Embryonic facial prominence (tissue), 1 donor: ENCODE measurements at regions not wholly inside any gene's neighbourhood (a gene's known extent, or its start where the extent isn't known, plus 50 kb on each side); places are given as distances from the start of the nearest gene placed in this dataset.
"Not testable (repeated sequence)": the region's sequence is repeated elsewhere in the genome, so short reads cannot be mapped to it uniquely, and the experiment has no call there.

ENCODE experiments used
- DNase-seq: peaks from one replicate; pipeline ENCODE4 v3.0.0-alpha.2; 2016; ENCODE audit errors: extremely low spot score

GRCh38 chr5:126002222-126002897 is 420.8 kb upstream of the GRAMD2B start:
- peak; percentile 48 for DNase-seq

- DNase-seq = no peak
Measured at GRCh38 chr5:126003309-126003708, 419.9 kb upstream of the GRAMD2B start.

GRCh38 chr5:126004636-126005035 is 418.6 kb upstream of the GRAMD2B start:
- no peak for DNase-seq

GRCh38 chr5:126007841-126008240 is 415.4 kb upstream of the GRAMD2B start:
- no peak for DNase-seq

DNA sequence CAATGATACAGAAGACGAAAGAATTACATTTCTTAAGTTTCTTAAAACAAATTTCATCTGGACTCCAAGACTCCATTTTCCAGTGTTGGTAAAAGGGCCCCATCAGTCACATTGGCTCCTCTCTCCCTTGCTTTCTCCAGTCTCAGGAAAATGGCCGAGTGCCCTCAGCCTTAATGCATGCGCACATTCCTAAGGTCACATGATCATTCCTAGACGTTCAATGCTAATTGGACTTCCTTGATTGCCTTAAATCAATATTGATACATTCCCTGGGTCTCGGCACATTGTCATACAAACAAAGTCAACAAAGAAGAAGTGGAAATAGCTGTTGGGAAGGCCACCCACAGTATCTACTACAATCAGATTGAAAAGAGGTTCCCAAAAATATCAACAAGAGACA is 413.6 kb upstream of the GRAMD2B start:
- DNase-seq = no peak

DNA sequence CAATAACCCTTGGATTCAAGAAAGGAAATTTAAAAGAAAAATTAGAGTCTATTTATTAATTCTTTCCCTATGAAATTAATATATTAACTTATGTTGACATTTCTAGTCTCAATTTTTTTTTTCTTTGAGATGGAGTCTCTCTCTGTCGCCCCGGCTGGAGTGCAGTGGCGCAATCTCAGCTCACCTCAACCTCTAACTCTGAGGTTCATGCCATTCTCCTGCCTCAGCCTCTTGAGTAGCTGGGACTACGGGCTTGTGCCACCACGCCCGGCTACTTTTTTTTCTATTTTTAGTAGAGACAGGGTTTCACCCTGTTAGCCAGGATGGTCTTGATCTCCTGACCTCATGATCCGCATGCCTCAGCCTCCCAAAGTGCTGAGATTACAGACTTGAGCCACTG is 411.7 kb upstream of the GRAMD2B start:
- DNase-seq = not testable (repeated sequence)

- DNase-seq = no peak
Measured at GRCh38 chr5:126014676-126015075, 408.5 kb upstream of the GRAMD2B start.

DNA sequence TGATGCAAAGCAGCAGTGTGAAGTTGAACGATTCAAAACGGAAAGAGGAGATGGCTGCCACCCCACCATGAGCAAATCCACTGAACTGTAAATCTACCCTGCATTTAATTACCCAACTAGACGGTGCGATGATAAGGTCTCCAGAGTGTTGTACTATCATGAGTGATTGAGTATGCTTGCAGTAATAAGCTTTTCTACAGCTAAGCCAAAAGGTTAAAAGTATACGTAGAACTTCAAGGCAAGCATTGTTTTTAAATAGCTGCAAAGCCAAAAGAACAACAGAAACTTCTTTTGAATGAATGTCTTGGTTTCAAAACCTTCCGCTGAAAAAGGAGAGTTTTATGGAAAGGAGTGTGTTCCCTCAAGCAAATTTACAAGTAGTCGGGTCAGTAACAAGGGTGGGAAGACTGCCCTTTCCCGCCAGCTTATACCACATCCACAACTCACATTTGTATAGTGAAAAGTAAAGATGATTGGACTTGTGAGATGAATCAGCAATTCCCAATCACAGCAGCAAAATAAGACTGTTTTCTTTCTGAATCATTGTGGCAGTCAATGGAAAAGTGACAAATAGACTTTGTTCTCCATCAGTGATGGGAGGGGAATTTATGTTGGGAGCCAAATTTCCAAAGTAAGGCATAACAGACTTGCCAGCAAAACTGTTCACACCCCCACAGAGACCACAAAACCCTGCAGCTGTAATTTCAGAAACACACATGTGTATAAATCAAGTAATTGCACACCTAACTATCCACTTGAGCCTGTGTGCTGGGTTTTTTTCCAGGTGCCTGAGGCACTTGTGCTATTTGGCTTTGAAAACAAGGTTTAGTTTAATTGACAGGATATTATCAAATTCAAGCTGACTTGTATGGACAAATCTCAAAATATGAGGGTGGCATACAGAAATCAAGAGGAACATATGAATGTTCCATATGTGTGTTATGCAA is 407.7 kb upstream of the GRAMD2B start:
- DNase-seq = no peak

DNA sequence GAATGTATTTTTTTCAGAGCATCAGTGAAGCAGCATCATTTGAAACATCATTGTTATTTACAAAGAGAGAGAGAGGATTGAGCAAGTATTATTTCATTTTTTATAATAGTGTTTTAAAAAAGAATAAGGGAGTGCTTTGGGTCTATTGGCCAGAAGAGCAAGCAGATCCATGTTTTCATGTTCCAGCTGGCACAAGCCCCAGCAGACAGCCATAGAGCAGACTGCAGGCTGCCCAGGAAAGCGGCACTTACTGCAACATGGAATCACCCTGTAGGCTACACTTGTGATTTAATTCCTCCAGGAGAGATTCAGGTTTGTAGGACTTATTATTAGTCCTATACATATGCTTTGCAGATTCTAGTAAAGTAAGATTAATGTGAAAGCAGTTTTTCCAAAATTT is 407.0 kb upstream of the GRAMD2B start:
- DNase-seq = no peak

DNA sequence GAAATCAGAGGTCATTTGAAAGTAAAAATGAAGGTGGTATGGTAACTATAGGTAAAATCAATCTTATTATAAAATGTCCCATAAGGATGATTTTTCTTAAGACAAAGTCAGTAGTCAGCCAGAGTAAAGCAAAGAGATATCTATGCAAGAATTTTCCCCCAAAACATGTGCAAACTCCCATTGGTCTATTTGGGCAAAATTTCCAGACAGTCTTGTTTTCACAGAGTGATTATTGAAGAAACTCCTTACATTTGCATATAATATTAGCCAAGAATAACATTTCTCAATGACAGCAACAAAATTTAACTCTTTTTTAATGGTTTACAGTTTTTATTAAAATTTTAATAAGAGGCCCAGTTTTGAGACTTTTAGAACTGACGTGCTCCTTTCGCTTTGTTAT is 406.1 kb upstream of the GRAMD2B start:
- no peak for DNase-seq

GRCh38 chr5:126020770-126021169 is 402.4 kb upstream of the GRAMD2B start:
- DNase-seq = no peak

GRCh38 chr5:126023994-126024441 is 399.2 kb upstream of the GRAMD2B start:
- no peak for DNase-seq

DNA sequence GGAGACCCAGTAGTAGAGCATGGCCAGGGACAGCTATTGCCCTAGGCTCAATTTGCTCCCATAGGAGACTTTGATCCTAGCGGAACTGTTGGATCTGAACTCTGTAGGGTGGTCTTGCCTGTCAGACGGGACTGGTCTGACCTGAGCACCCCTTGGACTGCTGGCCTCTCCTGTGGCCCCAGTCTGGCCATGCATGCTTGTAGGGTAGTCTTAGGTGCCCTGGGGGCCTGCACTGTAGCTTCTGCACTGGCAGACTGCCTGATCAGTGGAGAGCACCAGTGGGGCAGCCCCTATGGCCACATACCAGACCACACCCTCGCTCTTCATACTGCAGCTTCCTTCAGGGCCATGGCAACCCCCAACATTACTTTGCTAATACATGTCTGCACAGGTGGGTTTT is 396.1 kb upstream of the GRAMD2B start:
- no peak for DNase-seq

DNA sequence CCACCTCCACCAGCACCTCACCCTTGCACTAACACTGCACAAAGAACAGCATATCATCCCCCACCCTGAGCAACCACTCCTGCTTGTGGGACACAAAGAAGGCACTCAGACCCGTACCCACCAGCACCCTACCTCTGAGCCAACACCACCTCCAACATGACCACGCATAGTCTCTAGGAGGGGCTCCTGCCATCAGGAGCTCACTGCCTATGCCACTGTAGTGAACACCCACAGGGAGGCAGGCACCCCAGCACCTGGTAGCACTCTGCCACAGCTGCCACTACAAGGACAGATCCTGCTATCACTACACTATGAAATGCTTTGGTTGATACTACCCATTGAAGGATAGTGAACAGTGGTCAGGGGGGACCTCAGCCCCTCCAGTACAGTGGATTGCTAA is 395.6 kb upstream of the GRAMD2B start:
- no peak for DNase-seq

- no peak for DNase-seq
Measured at GRCh38 chr5:126028336-126028735, 394.9 kb upstream of the GRAMD2B start.

GRCh38 chr5:126029282-126029681 is 393.9 kb upstream of the GRAMD2B start:
- DNase-seq = not testable (repeated sequence)

- DNase-seq = no peak
Measured at GRCh38 chr5:126030698-126031097, 392.5 kb upstream of the GRAMD2B start.

GRCh38 chr5:126031989-126032716 is 391.1 kb upstream of the GRAMD2B start:
- DNase-seq = no peak

DNA sequence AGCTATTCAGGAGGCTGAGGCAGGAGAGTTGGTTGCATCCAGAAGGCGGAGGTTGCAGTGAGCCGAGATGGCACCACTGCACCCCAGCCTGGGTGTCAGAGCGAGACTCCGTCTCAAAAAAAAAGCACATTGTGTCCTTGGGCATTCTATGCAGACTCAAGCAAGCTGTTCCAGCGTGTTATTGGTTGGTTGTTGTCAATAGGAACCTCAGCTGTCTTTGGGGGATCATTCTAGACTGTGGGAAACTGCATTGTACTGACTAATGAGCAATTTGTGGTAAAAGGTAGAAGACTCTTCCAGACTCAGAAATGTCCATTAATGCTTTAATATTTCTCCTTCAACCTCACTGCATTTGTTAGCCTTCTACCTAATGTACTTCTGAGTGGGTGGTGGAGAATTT is 379.5 kb upstream of the GRAMD2B start:
- no peak for DNase-seq

DNA sequence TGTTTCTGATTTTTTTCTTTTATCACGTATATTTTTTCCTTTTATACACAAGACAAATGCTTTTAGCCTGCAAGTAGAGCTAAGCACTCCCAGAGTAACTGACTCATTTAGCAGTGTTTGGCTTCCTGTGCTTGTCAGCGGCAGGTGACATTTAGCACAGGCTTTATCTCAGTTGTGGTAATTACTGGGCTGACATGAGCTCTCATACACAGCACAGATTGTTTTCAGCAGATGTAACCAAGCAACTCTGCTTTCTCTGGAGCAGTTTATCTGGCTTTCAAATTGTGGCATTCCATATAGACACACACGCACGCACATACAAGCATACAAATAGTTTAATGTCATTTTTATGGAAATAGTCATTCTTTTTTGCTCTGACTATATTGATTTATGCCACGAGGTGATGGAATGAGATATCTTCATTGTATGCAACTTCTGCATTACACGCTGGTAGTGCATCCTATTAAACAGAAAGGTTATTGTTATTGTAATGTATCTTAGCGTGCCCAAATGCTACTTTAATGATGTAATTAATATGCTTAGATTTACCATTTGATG is 379.0 kb upstream of the GRAMD2B start:
- peak; percentile 66 for DNase-seq

- no peak for DNase-seq
Measured at GRCh38 chr5:126044931-126045565, 378.2 kb upstream of the GRAMD2B start.
